SU-DHL-6 (cell line): ENCODE measurements at regions not wholly inside any gene's neighbourhood (a gene's known extent, or its start where the extent isn't known, plus 50 kb on each side); places are given as distances from the start of the nearest gene placed in this dataset.

ENCODE experiments used
- H2AFZ ChIP-seq: fragments of 200-600 bp; sonication (generic); 2 replicates; pipeline ENCODE4 v1.6.1; 2014; ENCODE audit warnings: low read depth, mild to moderate bottlenecking, moderate library complexity, mixed read lengths, antibody characterized with exemption, low read length; ENCODE audit not compliant: severe bottlenecking
- H3F3A ChIP-seq: fragments of 200-600 bp; shearing (Covaris generic); 2 replicates; pipeline ENCODE4 v1.6.0; 2016; ENCODE audit warnings: antibody characterized with exemption, mild to moderate bottlenecking; ENCODE audit not compliant: insufficient read depth
- H3K27ac ChIP-seq: fragments of 200-600 bp; sonication (generic); 2 replicates; pipeline ENCODE4 v1.5.1; 2016; ENCODE audit warnings: low read depth, mild to moderate bottlenecking, low read length, moderate library complexity, mixed read lengths
- H3K27me3 ChIP-seq: fragments of 200-600 bp; sonication (generic), shearing (Covaris generic); 2 replicates; pipeline ENCODE4 v1.6.0; 2014; ENCODE audit warnings: mild to moderate bottlenecking, low read length
- H3K36me3 ChIP-seq: fragments of 200-600 bp; sonication (generic); 2 replicates; pipeline ENCODE4 v1.6.1; 2014; ENCODE audit warnings: mild to moderate bottlenecking, low read length, mixed read lengths
- H3K4me2 ChIP-seq: fragments of 300-600, 200-600 bp; shearing (Covaris generic), sonication (generic); 2 replicates; pipeline ENCODE4 v1.6.0; 2014; ENCODE audit warnings: low read length, low read depth, mild to moderate bottlenecking; ENCODE audit not compliant: poor library complexity, severe bottlenecking
- H3K4me3 ChIP-seq: fragments of 200-600 bp; sonication (generic); 2 replicates; pipeline ENCODE4 v1.5.1; 2014; ENCODE audit warnings: antibody characterized with exemption, low read length, mild to moderate bottlenecking, mixed read lengths; ENCODE audit not compliant: insufficient read depth, poor library complexity, severe bottlenecking
- H3K79me2 ChIP-seq: fragments of 200-600 bp; sonication (generic); 2 replicates; pipeline ENCODE4 v1.6.1; 2014; ENCODE audit warnings: mild to moderate bottlenecking, low read length, moderate library complexity; ENCODE audit not compliant: insufficient read depth
- H3K9ac ChIP-seq: fragments of 200-600 bp; sonication (generic); 2 replicates; pipeline ENCODE4 v1.7.0; 2014; ENCODE audit warnings: mild to moderate bottlenecking, low read length
- H3K9me2 ChIP-seq: fragments of 200-600 bp; sonication (generic); replicated peaks from 2 replicates; pipeline ENCODE4 v1.6.1; 2014; ENCODE audit warnings: low read length; ENCODE audit not compliant: insufficient read depth
- H3K9me3 ChIP-seq: fragments of 200-600 bp; sonication (generic); 2 replicates; pipeline ENCODE4 v1.6.1; 2014; ENCODE audit warnings: low read length, mixed read lengths; ENCODE audit not compliant: insufficient read depth
- H4K20me1 ChIP-seq: fragments of 200-600 bp; sonication (generic); 2 replicates; pipeline ENCODE4 v1.6.1; 2014; ENCODE audit warnings: low read depth, mild to moderate bottlenecking, antibody characterized with exemption, low read length, moderate library complexity, mixed read lengths
- CTCF ChIP-seq: fragments of 200-600 bp; sonication (generic); IDR thresholded peaks from one replicate; pipeline ENCODE4 v1.5.1; 2017; ENCODE audit warnings: antibody characterized with exemption, mild to moderate bottlenecking, low read length, moderate library complexity; ENCODE audit not compliant: insufficient read depth, poor library complexity, severe bottlenecking
- EZH2phosphoT487 ChIP-seq: fragments of 200-600 bp; sonication (generic), shearing (Covaris generic); conservative IDR thresholded peaks from 2 replicates; pipeline ENCODE4 v1.6.1; 2018; ENCODE audit warnings: mild to moderate bottlenecking, antibody characterized with exemption, low read length, moderate library complexity, mixed read lengths

- TF ChIP-seq EZH2phosphoT487 (no peak), CTCF (no peak)
- Histone ChIP-seq H3K4me3 (no peak overlapping the region), H3K9me3 (no peaks in the 10 kb centered on the region), H3K27me3 (no peaks in the 10 kb centered on the region), H3K4me2 (no peak overlapping the region), H3K9me2 (no peaks in the 10 kb centered on the region), H4K20me1 (no peaks in the 10 kb centered on the region), H3K79me2 (no peaks in the 10 kb centered on the region), H3F3A (no peaks in the 10 kb centered on the region), H2AFZ (no peak overlapping the region), H3K27ac (no peak overlapping the region), H3K9ac (no peak overlapping the region), H3K36me3 (no peaks in the 10 kb centered on the region)
These were observed 800.8 kb downstream of the CDH11 start for GRCh38 chr16:64321066-64321465.

GRCh38 chr16:64317601-64318000, 804.3 kb downstream of the CDH11 start:
- H3K4me2 ChIP-seq: no peak overlapping the region
- no peak for TF ChIP-seq CTCF
- no peak for TF ChIP-seq EZH2phosphoT487
- no peaks in the 10 kb centered on the region for H3K9me3 ChIP-seq
- H3K27ac ChIP-seq: no peak overlapping the region
- H4K20me1 ChIP-seq: no peaks in the 10 kb centered on the region
- no peaks in the 10 kb centered on the region for H3K27me3 ChIP-seq
- no peaks in the 10 kb centered on the region for H3F3A ChIP-seq
- no peaks in the 10 kb centered on the region for H3K36me3 ChIP-seq
- H2AFZ ChIP-seq: no peak overlapping the region
- H3K79me2 ChIP-seq: no peaks in the 10 kb centered on the region
- no peaks in the 10 kb centered on the region for H3K9me2 ChIP-seq
- no peak overlapping the region for H3K4me3 ChIP-seq
- H3K9ac ChIP-seq: no peak overlapping the region

GRCh38 chr16:64313726-64314125, 808.1 kb downstream of the CDH11 start:
- Histone ChIP-seq H3K9me3 (peaks cover 6% of the 10 kb centered on the region; the same call in 1 of the 2 replicates), H3K27ac (no peak overlapping the region), H3K9me2 (no peaks in the 10 kb centered on the region), H3F3A (no peaks in the 10 kb centered on the region), H3K4me2 (no peak overlapping the region), H3K9ac (no peak overlapping the region), H4K20me1 (no peaks in the 10 kb centered on the region), H3K4me3 (no peak overlapping the region), H2AFZ (no peak overlapping the region), H3K27me3 (no peaks in the 10 kb centered on the region), H3K79me2 (no peaks in the 10 kb centered on the region), H3K36me3 (no peaks in the 10 kb centered on the region)
- TF ChIP-seq CTCF (no peak), EZH2phosphoT487 (no peak)
